LHCN-M2 (cell line): ENCODE measurements at regions not wholly inside any gene's neighbourhood (a gene's known extent, or its start where the extent isn't known, plus 50 kb on each side); places are given as distances from the start of the nearest gene placed in this dataset.

Experiments
- DNase-seq: peaks from one replicate; pipeline ENCODE4 v3.0.0-alpha.2; 2012; ENCODE audit warnings: low read depth

DNA sequence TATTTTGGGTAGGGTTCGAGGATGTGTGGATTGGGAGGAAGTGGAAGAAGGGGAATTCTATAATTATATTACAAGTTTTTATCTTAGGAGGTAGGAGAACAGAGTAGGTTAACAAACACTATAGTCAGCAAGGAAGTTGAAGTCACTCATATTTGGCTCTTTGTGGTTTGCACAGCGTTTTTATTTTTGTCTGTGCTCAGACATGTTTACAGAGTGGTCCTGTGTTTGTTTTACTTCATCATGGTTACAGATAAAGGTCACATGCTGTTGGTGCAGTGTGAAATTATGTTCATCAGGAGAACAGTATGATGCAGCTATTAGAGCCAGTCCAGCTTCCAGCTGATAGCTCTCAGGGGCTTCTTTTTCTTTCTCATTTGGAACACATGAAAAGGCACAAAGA is 299.9 kb upstream of the SFRP2 start:
- peak; percentile 54 for DNase-seq

DNA sequence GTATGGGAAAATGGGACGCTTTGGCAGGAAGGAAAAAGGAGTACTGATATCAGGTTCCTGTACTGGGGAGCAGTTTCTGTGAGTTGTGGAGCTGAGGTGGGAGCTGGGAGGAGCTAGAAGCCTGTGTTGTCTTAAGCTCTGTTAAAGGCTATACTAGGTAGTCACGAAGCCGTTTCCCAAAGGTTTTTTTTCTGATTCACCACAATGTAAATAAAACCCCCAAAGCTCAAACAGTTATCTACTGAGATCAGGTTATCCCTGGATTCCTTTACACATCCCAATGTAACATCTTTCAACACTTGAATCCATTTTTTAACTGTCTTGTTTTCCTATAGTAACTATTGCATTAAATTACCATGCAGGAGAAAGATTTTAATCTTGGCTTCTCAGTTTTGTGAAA is 297.4 kb upstream of the SFRP2 start:
- DNase-seq = peak; percentile 19

DNA sequence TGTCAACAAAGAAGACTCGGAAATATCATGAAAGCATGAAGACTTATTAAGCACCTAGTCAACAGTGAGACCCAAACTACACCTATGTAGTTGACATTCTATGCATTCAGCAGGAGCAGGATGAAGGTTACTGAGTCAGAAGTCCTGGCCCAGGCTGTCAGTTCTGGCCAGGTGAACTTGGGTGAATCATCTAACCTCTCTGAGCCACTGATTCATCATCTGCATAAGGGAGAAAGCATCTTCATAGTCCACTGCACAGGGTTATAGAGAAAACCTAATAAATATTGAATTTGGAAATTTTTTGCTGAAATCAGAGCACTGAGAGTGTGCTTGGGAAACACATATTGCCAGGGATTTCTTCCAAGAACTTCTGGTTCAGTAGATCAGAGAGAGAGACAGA is 296.0 kb upstream of the SFRP2 start:
- peak; percentile 18 for DNase-seq

DNA sequence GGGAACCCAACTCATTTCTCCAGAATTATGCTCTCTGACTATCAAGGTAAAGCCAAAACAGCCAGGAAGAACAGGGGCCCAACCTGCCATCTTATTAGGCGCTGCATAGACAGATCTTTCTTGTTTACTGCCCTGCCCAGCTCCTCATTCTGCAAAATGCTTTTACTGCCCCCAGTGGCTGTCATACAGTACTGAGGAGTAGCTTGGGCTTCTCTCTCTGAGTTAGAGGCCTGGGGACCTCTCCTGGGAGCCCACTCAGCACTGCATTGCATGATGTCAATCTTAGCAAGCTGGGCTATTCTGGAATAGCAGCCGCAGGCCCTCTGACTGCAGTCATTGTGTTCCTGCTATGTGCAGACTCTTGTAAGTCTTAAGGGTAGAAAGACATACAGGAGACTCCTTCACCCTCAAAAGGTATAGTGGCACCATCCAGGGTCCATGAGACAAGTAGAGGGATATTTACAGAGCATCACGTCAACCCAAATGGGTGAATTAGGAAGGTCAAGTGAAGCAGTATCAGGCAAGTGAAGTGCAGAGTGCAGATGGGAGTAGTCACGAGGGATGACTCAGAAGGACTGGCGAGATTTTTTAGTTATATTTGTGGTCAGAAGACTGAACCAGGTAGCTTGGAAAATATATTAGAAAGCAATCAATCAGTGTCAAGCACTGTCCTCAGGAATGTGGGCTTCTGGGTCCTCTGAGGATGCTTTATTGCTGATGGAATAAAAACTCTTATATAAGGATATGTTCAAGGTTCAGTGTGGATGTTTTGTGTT is 294.1 kb upstream of the SFRP2 start:
- DNase-seq = peak; percentile 47

DNA sequence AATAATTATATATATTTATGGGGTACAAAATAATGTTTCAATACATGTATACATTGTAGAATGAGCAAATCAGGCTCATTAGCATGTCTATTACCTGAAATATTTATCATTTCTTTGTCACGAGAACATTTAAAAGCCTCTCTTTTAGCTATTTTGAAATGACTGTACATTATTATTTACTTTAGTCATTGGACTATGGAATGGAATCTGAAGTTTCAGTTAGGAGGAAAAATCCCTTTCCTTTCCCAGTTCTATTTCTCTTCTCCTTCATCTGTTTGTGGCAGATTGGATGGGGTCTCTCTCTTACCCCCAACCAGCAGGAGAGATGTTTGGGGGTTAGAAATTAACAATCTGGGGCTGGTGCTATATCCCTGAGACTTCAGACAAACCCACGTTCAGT is 292.5 kb upstream of the SFRP2 start:
- DNase-seq = no peak

DNA sequence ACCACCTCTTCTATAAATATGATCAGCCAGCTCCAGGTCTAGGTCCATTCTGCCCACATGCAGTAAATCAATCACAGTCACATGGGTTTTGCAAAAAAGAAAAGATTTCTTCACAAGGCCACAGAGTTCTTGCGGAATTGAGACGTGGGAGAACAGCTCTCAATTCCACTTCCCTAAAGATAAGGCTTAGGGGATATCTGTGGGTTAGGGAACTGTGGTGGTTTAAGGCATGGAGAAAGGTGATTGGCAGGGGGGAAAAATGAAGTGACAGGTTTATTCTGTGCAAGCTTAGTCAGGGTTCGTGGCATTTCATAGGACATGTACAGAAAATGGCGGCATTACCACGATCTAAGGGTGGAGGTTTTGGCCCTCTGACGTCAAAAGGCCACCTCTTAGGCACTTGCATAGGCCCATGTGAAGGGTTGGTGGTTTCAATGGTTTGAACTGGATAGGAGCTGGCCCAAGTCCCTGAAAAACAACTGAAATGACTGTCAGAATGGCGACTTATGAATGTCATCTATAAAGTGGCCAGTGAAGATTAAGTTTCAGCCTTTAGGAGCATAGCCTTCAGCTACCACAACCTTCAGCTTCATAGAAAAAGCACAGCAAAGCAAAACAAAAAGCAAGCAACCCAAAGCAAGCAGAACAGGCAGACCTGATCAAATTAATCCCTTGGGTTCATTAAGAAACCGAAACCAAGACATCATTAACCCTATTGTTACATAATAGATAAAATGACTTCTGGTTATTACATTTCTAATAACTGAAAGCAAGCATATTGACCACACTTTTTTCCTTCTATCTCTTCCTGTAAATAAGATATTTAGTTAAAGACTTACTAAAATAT is 289.8 kb upstream of the SFRP2 start:
- DNase-seq = no peak

DNA sequence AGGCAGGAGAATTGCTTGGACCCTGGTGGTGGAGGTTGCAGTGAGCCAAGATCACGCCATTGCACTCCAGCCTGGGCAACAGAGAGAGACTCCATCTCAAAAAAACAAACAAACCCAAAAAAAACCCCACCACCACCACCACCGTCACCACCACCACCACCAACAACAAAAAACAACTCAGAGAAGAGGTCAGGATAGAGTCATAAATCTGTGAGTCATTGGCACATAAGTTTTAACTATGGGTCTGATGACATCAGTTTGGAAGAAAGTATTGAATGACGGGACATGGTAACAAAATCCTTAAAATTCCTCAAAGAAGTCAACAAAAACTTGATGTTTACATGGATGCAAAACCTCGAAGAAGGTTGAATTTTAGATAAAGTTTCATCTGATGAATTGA is 288.0 kb upstream of the SFRP2 start:
- DNase-seq = peak; percentile 74

DNA sequence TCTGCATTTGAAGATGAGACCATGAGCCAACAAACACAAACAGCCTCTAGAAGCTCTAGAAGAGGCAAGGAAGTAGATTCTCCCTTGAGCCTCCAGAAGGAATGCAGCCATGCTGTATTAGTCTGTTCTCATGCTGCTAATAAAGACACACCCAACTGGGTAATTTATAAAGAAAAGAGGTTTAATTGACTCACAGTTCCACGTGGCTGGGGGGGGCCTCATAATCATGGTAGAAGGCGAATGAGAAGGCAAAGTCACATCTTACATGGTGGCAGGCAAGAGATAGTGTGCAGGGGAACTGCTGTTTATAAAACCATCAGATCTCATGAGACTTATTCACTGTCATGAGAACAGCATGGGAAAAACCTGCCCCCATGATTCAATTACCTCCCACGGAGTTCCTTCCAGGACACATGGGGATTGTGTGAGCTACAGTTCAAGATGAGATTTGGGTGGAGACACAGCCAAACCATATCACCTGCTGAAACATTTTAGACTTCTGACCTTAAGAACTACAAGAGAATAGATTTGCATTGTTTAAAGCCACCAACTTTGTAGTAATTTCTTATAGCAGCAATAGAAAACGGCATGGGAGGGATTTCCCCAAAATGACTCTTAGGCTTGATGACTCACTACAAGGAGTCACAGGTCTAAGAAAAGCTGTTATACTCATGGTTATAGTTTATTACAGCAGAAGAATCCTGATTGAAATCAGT is 284.4 kb upstream of the SFRP2 start:
- peak; percentile 82 for DNase-seq

DNA sequence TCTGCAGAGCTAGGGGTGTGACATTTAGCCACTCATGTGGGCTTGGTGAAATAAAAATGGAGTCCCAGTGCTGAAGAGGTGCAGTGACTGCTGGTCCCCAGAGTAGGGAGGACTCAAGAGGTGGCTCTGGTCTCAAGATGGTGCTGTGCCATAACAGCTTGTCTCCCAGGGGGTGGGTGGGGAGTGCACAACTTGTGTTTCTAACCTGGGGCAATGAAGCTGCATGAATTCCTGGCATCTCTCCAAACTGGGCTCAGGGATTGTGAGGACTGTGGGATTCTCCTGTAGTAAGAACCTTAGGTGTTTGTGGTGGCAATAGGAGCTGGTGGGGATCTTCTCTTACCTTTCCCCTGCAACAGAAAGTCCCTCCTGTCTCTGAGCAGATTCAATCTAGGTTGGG is 278.9 kb upstream of the SFRP2 start:
- DNase-seq = no peak

DNA sequence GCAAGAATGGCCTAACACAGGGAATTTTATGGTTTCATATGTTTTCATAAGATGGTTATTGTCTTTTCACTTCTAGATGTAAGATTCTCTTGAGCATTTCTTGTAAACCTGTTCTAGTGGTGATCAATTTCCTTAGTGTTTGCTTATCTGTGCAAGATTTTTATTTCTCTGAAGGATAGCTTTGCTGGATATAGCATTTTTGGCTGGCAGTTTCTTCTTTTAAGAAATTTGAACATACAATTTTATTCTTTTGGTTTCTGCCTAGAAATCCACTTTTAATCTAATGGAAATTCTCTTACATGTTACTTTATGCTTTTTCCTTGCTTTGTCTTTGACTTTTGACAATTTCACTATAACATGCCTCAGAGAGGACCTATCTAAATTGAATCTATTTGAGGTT is 276.5 kb upstream of the SFRP2 start:
- DNase-seq = no peak

DNA sequence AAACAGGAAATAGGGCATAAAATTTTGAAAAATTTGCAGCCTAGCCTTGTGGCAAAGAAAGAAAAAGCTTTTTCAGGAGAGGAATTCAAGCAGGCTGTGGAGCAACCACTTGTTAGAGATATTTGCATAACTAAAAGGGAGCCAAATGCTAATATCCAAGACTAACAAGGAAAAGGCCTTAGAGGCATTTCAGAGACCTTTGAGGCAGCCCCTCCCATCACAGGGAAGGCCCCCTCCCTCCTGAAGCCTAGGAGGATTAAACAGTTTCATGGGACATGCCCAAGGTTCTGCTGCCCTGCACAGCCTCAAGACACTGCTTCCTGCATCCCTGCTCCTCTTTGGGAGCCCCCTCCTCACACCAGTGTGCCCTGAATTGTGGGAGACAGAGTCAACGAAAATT is 275.4 kb upstream of the SFRP2 start:
- no peak for DNase-seq

DNA sequence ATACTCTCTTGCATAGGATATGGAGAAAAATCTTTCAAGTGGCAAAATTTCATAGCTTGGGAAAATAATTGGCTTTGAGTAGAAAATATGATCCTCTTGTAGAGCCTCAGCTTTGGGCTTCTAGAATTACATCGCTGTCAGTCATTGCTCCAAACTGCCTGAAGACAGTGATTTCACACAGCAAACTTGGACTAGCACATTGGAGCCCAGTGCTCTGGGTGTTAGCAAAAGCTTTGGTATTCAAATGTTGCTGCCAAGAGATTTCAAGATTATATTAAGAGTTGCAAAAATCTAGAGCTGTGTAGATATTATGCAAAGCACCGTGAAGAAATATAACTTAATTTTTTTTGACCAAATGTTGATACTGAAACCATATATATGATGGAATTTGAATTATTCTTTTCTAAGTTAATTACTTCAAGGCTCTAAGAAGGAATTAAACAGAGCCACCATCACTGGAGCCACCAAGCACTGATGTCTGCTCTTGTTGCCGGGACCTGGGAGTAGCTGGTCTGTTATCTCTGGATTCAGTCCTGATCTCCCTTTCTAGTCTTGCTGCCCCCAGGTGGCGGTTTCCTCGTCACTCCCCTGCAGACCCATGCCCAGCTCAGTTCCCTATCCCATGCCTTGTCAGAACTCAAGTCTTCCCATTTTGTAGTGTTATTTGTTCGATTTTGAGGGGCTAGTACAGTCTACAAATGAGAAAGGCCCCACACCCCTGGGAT is 260.7 kb upstream of the SFRP2 start:
- peak; percentile 65 for DNase-seq

DNA sequence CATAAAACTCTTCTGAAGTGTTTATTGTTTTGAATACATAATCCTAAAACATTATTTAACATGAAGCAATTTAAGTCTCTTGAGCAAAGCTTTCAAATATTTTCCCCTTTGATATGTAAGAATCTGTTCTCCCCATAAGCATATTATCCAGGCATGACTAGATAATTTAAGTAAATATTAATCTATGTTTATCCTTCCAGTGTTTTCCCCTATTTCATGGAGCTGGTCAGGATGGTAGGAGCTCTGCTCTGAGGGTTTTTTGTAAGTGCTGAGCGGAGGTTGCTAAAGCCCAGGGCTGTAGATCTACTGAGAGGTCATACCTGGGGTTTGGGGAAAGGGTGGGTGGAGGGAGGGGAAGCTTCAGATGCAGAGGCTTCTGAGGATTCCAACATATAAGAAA is 258.9 kb upstream of the SFRP2 start:
- DNase-seq = no peak

DNA sequence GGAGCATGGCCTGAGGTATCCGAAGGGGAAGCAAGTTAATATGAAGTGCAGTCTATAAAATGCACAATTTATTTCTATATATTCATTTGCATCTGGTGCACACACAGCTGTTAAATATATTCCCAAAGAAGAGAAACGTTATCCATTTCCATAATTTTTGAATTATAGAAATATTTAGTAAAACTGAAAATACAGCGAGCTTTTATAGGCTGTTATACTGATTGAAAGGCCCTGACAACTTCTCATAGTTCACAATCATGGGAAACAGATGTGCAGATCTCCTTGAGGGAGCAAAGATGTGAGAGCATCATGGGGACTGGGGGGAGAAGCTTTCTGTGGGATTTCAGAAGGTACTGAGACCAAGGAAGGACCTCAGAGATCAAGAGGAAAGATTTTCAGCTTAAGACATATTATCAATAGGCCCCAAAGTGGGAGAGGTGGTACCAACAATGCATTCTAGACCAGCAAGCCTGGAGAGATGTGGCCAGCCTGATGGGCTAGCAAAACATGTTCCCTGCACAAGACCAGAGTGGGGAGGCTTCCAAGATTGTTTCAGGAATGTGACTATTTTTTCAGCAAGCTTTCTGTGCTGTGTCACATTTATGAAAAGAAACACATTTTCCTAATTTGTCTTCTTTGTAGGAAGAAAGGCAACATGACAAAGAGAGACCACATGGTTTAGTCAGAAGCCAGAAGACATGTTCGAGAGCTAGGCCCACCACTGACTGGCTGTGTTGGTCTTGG is 256.0 kb upstream of the SFRP2 start:
- DNase-seq = no peak

DNA sequence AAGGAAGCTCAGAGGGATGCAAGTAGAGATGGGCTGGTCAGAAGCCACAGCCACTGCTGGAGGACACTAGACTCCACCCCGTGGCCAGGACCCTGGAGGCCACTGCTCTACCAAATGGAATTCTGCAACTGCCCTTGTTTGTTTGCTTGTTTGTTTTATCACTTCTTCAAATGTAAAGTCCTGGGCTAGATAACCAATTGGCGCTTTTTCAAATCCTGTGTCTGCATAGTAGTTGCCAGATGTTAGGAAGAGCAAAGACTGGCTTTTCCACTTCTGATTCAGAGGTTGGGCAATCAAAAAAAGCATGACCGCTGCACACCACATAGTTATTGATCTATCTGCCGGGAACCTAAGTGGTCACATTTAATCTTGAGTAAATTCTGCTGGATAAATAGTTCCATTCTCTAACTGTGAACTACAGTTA is 255.2 kb upstream of the SFRP2 start:
- peak; percentile 39 for DNase-seq

DNA sequence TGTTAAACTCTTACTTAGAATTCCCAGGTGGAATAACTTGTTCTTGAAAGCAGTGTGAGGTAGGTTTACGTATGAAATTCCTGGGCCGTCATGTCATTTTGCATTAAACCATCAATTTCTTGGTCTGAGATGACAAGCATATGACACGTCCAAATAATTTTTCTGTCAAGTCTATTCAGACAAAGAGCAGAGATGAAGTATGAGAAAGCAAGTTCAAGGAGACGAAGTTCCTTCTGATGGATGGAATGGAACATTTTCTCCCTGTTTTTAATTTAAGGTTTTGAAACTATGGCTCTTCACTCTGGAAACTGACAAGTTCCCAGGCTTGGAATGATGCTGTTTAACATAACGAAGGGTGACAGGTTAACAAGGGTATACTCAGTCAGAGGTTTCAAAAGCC is 252.8 kb upstream of the SFRP2 start:
- no peak for DNase-seq

DNA sequence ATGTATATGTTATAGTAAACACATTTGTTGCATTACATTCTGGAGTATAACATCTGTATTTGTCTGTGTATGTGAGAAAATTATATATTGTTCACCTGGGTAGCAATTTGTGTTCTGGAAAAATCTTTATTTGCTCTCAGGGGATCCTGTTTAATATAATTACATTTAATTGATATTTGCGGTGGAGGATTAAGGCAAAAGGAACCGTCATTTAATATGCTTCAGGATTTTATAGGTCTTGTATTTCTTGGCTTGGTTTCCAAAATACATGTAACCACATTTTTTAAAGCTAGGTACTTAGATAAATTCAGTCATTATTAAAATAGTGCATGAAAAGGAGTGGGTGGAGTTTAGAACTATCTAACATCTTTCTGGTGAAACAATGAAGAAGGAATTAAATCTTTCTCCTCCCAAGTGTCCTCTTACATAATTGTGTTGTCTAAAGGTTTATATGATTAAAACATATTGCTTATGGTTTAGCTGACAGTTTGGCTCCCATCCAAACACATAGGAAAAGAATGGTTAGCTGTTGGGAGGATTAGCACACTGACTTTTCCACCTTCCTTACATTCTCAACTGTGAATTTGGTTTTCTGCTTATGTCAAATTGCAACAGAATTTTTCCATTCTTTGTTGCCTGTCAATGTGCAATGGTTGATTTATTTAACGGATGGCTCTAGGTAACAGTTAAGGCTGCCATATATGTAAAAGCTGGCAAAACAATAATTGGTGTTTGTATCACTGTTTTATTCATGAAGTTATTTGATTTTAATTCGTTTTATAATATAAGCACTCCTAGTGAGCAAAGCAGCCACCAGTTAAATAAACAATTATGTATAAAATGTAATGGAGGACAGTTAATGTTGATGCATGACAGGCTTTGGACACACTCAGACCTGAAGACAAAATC is 250.8 kb upstream of the SFRP2 start:
- DNase-seq = no peak

DNA sequence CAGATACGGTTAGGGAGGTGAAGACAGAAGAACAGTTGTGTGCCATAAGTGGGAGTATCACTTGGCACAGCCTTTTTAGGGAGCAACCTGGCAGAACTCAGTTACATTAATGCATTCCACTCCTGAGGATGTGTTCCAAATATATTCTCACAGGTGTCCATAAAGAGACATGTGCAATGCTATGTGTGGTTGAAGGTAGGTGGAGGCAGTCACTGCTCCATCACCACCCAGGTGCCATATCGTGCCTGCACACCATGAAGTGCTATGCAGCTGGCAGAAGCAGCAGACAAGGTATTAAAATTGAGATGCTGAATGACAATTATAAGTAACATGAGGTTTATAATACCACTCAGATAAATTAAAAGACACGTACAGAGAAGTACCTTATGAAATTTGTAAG is 248.0 kb upstream of the SFRP2 start:
- no peak for DNase-seq

DNA sequence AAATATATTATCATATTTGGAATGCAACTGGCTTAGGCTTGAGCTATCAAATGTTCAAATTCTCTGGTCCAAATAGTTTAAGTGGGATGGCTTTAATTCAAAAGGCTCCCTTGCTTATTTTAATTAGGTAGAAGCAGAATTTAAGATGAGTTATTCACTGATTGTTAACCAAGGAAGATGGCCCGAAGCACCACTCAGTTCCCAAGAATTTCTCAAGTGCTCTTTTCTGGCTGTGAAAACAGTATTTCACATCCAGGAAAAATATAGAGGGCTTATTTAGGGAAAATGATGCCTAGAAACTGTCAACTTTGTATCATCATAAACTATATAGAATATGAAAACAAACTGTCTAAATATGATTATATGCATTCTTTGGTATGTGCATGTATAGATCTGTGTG is 246.5 kb upstream of the SFRP2 start:
- no peak for DNase-seq

DNA sequence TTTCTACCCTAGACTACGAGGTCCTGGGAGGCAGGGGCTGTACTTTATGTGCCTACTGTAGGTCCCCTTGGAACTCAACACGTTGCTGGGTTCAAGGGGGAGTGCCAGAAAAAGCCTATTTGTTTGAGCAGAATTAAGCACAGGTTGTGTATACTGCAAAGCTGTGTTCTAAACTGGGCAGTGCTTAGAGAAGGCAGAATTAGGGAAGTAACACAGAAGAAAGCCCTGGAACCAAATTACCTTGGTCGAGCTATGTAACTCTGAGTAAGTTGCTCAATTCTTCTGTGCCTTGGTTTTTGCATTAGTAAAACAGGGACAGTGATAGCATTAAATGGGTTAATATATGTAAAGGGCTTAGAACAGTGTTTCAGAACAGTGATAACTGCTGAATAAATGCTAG is 245.0 kb upstream of the SFRP2 start:
- DNase-seq = no peak
